HG02759 (cell line): ENCODE measurements at regions not wholly inside any gene's neighbourhood (a gene's known extent, or its start where the extent isn't known, plus 50 kb on each side); places are given as distances from the start of the nearest gene placed in this dataset.

Experiments used
- ATAC-seq: cut with Tn5 transposase; IDR thresholded peaks from one replicate; pipeline ENCODE4 v1.9.1; 2021; ENCODE audit warnings: mild to moderate bottlenecking, moderate library complexity; ENCODE audit not compliant: unreplicated experiment

GRCh38 chr6:168837254-168838036, 396.5 kb downstream of the SMOC2 start:
- ATAC-seq = no peak

DNA sequence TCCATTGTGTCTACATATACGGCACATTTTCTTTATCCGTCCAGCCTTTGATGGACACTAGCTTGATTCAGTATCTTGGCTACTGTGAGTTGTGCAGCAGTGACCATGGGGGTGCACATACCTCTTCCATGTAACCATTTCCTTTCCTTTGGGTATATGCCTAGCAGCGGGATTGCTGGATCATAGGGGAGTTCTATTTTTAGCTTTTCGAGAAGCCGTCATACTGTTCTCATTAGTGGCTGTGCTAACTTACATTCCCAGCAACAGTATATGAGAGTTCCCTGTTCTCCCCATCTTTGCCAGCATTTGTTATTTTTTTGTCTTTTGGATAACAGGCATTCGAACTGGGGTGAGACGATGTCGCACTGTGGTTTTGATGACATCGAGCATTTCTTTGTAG, 395.0 kb downstream of the SMOC2 start:
- no peak for ATAC-seq

DNA sequence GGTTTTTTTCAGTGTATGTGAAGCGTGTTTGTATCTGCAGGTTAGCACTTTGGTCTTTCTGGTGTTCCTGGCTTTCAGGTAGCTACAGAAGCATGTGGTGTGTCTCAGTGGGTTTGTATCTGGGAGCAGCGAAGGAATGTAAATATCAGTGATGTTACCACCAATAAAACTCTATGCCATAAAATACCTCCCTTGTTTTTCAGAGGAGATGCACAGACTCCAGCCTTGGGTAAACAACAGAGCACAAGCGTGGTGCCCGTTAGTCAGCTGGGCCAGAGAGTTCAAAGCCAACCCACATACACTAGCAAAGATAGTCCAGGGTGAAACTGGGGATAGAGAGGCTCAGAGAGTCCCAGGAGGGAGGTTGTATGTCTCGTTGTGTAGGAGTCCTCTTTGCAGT, 393.8 kb downstream of the SMOC2 start:
- ATAC-seq = no peak

- ATAC-seq = no peak
Observed at GRCh38 chr6:168834042-168834587, 393.1 kb downstream of the SMOC2 start.

DNA sequence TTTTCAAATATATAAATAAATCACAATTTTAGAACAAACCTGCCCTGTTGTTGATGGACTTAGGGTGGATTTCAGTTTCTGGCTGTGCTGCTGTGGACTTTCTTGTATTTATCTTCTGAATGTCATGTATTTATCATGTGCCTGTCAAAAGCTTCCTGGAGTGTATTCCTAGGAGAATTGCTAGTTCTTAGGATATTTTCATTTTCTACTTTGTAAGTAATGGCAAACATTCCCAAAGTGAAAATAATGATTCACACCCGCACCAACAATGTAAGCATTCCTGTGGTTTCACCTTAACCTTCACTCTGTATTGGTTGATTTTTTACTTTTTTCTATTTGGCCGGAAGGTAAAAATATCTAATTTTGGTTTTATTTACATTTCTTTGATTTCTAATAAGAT, 387.8 kb downstream of the SMOC2 start:
- ATAC-seq = no peak

GRCh38 chr6:168828035-168828434, 387.1 kb downstream of the SMOC2 start:
- no peak for ATAC-seq

DNA sequence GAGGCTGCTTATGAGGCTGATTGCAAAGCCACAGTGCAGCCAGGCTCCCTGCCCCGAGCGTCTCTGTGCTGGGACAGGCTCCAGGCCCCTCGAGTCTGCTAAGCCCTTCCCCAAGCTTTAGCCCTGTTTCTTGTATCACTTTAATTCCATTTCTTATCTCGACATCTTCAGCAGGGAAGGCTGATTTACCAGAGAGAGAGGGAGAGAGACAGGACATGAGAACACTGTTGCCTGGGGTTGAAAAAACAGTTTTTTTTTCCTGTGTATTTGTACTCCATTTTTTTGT, 386.5 kb downstream of the SMOC2 start:
- no peak for ATAC-seq

DNA sequence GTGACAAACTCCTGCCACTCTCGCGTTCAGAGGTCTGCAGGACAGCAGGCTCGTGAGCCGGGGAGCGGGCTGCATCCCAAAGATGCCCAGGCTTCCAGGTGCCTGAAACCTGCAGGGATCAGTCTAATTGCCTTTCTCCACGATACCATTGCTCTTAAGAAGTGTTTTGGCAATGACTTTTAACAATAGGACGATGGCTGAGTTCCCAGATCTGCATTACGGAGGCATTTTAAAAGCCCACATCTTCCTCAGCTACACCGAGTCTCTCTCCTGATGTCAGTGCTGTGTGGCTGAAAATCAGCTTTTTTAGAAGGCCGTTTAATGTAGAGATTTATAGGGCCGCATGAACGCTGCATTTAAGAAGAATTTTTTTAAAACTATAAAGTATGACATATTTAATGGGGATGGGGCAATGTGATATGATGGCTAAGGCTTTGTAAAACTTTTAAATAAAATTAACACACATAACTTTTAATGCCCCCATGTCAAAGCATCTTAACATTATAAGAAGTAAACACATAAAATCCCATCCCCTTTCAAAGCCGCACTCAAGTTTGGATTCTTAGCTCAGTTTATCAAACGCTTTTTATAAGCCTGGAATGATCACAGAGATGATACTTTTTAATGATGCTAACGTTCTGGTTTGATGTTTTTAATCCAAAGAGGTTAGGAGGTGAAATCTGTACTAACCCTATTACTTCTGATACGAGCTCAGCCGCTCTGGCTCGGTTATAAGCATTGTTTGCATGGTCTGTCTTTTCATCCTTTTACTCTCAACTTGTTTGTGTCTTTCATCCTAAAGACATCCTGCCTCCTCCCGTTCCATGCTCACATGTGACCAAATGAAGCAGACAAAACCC, 386.0 kb downstream of the SMOC2 start:
- no peak for ATAC-seq

GRCh38 chr6:168826078-168826390, 385.1 kb downstream of the SMOC2 start:
- ATAC-seq = no peak

DNA sequence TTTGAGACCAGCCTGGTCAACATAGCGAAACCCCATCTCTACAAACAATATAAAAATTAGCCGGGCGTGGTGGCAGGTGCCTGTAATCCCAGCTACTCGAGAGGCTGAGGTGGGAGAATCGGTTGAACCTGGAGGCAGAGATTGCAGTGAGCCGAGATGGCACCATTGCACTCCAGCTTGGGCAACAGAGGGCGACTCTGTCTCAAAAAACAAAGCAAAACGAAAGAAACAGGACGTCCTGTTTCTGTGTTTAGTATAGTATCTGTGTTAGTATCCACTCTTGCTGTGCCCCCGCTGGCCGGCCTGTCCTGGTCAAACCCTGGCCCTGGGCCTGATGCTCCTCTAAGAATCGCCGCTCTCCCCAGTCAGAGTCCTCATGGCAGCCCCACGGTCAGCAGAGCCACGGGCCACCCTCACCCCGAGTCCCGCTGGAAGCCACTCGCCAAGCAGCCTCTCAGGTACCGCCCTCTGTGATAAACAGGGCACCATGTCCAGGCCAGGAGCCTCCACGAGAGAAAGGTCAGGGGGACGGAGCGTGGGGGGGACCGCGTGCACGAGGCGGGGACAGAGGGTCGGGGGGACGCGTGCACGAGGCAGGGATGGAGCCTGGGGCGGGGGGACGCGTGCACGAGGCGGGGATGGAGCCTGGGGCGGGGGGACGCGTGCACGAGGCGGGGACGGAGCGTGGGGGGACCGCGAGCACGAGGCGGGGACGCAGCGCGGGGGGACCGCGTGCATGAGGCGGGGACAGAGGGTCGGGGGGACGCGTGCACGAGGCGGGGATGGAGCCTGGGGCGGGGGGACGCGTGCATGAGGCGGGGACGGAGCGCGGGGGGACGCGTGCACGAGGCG, 384.5 kb downstream of the SMOC2 start:
- no peak for ATAC-seq

DNA sequence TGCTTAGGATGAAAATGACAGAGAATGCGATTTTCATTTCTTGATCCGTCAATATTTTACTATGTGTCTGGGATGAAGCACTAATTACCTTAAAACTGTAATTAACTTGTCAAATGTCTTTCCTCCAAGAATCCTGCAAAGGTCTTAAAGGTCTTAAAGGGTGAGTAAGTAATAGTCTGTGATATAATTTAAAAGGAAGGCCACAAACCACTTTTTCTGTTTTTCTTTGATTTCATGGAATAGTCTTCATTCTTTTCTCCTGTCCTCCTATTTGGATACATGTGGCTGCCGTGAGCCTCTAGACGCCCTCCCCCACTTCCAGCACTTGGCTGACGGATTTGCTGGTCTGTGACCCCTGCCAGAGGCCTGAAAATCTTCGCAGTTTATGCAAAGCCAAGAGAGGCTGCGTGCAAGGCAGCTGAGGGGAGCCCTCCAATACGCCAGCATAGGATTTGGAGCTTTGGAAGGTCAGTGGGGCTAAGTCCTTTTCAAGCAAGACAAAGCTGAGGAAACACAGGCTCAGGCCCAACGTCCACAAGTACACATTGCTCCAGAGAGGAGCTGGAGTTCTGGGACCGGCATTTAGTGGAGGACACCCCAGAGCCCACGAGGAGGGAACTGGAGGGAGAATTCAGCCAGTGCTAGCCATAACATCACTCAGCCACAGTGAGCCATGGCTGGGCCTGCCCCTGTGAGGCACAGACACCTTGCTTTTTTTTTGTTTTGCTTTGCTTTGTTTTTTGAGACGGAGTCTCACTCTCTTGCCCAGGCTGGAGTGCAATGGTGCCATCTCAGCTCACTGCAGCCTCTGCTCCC, 382.6 kb downstream of the SMOC2 start:
- ATAC-seq = no peak

- no peak for ATAC-seq
Observed at GRCh38 chr6:168822376-168822775, 381.4 kb downstream of the SMOC2 start.

- ATAC-seq = no peak
Observed at GRCh38 chr6:168819546-168819945, 378.6 kb downstream of the SMOC2 start.

GRCh38 chr6:168817558-168818159, 376.7 kb downstream of the SMOC2 start:
- no peak for ATAC-seq

DNA sequence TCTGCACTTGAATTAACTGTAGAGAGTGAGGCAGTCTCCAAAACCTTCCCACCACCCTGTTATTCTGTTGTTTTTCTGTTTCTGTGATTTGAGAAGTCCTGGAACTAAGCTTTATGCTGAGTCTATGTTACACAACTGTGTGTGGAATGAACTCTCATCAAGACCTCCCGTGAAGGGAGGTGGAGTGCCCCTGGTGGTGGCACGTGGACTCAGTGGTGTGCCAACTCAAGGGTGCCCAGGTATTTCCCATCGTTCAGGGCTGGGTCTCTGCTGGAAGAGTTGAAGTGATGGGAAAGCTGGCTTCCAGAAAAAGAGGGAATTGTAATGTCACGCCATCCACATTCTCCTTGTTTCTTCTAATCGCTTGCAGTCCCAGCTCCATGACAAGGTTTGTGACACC, 374.2 kb downstream of the SMOC2 start:
- ATAC-seq = no peak

GRCh38 chr6:168808232-168808631, 367.2 kb downstream of the SMOC2 start:
- ATAC-seq = no peak

- no peak for ATAC-seq
Observed at GRCh38 chr6:168804331-168804730, 363.3 kb downstream of the SMOC2 start.

DNA sequence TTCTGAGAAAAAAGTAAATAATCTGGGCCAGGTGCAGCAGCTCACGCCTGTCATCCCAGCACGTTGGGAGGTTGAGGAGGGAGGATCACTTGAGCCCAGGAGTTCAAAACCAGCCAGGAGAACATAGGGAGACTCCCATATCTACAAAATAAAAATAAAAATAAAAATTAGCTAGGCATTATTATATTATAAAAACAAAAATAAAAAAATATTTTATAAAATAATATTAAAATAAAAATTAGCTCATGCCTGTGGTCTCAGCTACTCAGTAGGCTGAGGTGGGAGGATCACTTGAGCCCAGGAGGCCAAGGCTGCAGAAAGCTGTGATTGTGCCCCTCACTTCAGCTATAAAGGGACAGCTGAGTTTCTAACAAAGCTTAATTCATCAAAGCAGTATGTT, 362.9 kb downstream of the SMOC2 start:
- ATAC-seq = no peak

DNA sequence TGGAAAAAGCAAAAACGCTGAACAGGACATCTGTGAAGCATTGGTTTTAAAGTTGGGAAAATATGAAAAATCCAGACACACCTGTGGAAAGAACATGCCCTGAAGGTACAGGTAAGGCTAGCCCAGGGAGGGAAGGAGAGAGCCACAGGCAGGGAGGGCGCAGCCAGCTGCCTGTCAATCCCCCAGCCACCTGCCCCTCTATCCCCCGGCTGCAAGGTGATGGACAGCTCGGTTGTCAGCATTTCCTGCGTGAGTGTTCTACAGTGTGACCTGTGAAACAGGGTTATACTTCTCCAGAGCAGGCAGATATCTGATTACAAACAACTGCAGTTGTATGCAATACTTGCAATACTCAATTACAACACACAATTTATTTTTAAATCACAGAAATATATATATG, 358.1 kb downstream of the SMOC2 start:
- ATAC-seq = no peak

- no peak for ATAC-seq
Observed at GRCh38 chr6:168796106-168796505, 355.1 kb downstream of the SMOC2 start.
